Forelimb muscle (tissue), 1 donor: ENCODE measurements at regions not wholly inside any gene's neighbourhood (a gene's known extent, or its start where the extent isn't known, plus 50 kb on each side); places are given as distances from the start of the nearest gene placed in this dataset.

ENCODE experiments used
- DNase-seq: peaks from one replicate; pipeline ENCODE4 v3.0.0-alpha.2; 2013; ENCODE audit warnings: low read depth

- no peak for DNase-seq
Observed at GRCh38 chr1:90201467-90202358, 206.8 kb downstream of the ZNF326 start.

DNA sequence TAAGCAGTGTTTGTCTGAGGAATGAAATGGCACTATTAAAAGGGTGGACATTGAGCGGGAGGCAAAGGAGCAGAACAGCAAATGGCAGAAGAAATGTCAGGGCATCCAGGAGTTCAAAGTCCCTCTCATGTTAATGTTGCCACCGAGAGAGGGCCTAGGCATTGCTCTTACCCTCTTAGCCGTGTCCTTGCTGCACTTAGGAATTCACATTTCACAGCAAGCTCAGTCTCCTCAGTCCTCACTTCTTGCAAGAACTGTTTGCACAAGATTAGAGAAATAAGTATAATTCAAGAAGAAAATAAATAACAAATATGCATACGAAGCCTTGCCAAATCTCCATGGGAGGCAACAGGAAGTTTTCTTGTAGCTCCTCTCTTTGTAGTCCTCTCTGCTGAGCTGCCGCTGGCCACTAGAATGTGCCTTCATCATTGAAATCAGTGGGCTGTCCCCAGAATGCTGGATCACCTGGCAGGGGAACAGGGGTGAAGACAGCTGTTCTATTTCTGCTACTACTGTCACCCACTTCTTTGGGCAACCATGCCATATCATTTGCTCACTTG is 205.8 kb downstream of the ZNF326 start:
- DNase-seq, result no peak

- no peak for DNase-seq
Observed at GRCh38 chr1:90198616-90199332, 203.9 kb downstream of the ZNF326 start.

- no peak for DNase-seq
Observed at GRCh38 chr1:90193116-90193515, 198.2 kb downstream of the ZNF326 start.

DNA sequence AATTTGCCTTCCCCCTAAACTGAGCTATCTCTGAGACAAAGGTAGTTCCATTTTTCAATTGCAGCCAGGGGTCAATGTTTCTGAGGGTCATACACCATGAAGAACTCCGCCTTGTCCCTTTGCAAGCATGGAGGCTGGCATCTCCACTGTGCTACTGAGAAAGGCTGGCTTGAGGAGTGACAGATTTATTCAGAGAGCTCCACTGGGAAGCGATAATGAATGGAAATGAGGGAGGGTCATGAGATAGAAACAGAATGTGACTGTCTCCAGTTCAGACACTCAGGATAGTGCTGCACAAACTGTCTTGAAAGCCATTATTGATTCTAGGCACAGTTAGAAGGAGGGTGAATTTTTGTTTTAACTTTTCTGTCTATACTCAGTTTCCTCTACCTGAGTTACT is 197.5 kb downstream of the ZNF326 start:
- no peak for DNase-seq

DNA sequence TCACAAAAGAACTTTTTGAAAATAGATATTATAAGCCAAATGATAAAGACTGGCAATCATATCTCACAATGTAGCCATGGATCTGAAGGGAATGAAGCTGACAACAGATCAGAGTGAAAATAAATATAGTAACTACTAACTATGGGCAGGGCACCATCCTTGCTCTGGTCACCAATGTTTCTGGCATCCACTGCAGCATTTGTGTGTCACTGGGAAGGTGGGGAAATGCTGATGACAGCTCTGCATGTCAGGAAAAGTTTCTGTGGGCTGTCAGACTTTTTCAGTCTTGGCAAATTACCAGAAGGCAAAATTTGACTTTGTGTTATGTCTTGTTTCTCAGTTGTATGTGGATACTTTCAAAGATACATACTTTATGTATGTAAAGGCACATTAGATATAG is 195.6 kb downstream of the ZNF326 start:
- DNase-seq, result no peak

DNA sequence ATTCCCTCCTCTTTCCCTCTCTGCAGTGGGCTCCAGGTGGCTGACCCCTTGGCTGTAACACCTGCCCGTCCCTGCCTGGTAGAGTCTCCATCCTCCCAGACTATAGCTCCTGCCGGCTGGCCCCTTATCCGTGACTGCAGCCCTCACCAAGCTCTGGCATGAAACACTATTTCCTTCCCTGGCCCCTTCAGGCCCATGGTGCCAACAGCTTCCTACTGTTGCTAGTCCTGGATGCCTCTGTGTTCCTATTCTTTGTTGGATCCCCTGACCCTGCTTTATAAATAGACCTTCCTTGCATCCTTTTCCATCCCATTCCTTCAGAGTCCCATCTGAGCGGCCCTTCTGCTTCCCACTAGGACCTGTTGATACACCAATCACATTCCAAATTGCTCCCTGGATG is 195.0 kb downstream of the ZNF326 start:
- no peak for DNase-seq

- DNase-seq, result no peak
Observed at GRCh38 chr1:90187323-90187585, 192.3 kb downstream of the ZNF326 start.

GRCh38 chr1:90186506-90187322 is 191.8 kb downstream of the ZNF326 start:
- no peak for DNase-seq

DNA sequence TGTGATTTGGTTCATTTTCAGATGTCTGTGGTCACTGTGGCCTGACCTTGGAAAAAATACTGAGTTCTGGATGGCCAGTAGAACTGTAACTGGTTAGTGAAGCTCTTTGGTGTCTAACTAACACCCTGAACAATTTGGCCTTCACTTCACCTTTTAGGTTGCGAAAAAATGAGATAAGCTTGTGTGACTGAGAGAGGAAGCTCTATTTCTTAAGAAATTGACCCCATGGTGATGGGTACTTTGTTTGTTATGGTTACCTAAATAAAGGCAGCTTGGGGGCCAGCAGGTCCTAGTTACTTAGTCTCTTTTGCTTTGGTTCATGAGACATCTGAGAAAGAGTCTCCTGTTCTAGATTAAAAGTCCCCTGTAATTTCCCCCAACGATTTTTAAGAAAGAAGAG is 181.6 kb downstream of the ZNF326 start:
- DNase-seq, result no peak

DNA sequence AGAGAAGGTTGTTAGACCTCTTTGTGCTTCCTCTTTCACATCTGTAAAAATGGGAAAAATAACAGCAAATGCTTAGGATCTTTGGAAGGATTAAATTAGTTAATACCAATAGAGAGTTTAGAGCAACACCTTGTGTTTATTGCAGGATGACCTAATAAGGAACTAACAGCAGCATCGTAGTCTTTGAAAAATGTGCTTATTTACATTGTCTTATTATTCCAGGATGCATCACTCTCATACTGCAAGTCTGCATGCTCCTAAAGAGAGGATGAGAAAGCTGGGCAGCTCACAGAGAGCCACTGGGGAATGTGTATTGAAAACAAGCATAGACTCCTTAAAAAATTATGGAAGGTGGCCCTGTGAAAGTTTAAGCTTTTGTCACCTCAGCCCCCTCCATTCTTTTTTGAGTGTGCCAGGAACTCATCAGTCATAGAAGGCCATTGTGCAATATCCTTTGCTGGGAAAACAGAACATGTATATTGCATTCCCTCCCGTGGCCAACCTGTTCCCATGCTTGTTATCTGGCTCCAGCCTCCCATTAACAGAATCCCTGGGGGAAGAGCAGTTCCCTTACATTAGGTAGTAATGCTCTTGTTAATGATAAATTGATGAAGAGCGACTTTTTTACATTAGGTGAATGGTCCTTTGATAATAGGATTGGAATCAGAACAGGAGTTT is 180.7 kb downstream of the ZNF326 start:
- DNase-seq, result no peak

GRCh38 chr1:90174246-90174645 is 179.3 kb downstream of the ZNF326 start:
- DNase-seq, result no peak

DNA sequence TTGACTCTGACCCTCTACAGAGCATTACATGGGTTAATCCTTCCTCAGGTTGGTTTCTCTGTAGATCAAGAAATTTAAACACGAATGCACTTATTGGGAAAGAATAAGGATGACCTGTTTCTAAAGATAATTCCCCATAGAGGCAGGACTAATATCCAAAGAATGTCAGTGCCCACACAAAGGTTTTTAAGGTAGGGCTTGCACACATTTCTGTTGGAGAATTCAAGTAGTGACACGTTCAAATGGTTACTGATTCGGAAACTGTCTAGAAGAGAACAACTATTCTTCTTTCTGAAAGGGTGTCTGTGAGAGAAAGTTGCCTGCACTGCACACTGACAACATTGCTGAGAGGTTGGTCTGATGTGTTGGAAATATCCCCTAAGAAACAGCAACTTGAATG is 167.3 kb downstream of the ZNF326 start:
- DNase-seq, result no peak

DNA sequence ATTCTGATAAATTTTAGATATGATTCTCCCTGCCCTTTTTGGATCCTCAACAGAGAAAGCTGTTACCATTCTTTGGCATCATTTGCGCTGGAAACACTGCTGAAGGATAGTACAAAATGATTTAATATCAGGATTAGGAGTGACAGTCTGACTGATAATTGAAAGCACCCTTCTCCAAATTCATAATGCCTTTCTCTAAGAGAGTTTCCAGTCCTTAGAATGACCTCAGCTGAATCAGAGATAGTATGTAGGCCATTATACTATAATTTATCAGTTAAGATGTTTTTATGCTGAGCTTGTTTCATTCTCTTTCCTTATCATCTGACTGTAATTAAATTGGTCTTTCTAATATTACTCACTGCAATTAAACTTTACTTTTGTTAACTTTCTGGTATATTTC is 166.7 kb downstream of the ZNF326 start:
- DNase-seq, result no peak

GRCh38 chr1:90155721-90156487 is 161.0 kb downstream of the ZNF326 start:
- DNase-seq, result no peak

DNA sequence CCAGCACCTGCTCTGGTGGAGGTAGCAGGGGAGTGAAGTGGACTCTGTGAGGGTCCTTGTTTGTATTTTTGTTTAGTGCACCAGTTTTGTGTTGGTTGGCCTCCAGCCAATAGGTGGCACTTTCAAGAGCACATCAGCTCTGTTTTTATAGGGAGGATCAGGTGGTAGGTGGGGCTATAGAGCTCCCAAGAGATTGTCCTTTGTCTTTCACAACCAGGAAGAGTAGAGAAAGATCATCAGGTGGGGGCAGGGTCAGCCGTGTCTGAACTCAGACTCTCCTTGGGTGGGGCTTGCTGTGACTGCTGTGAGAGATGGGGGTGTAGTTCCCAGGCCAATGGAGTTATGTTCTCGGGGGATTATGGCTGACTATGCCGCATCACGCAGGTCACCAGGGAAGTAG is 159.8 kb downstream of the ZNF326 start:
- DNase-seq, result no peak

GRCh38 chr1:90149101-90149500 is 154.2 kb downstream of the ZNF326 start:
- no peak for DNase-seq

DNA sequence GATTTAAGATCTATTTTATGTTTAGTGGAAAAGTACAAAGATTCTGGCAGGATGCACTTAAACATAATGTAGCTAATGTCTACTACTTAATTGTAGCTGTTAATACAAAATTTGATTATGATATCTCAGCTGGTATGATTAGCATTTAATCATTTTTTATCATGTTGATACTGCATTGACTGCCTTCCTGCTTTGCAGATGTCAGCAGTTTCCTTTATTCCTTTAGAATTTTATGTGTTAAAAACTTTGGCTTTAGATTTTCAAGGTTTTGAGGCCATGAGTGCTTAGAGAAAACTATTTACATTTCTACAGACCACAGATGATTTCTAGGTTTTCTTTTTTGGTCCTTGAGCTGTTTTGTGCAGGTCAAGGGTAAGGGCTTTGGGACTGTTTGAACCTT is 152.2 kb downstream of the ZNF326 start:
- DNase-seq, result no peak

- no peak for DNase-seq
Observed at GRCh38 chr1:90144820-90145219, 149.9 kb downstream of the ZNF326 start.

DNA sequence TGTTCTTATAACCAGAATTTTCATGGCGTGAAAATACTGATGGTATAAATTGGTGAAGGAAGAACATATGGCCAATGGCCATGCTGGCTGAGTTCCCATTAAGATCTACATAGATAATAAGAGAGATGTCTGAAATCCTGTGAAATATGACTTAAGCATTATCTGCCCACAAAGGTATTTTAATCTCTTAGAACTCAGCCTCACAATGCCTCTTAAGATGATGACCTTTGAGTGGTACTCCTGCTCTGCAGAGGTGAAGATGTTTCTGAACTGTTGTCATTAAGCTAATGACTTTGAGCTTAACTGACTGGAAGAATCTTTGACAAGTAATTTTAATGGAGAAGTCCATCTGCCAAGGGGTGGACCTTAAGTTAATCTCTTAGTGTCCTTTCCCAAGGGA is 148.7 kb downstream of the ZNF326 start:
- no peak for DNase-seq

GRCh38 chr1:90142697-90143096 is 147.8 kb downstream of the ZNF326 start:
- DNase-seq, result no peak
